HCT116 (cell line): ENCODE measurements at regions not wholly inside any gene's neighbourhood (a gene's known extent, or its start where the extent isn't known, plus 50 kb on each side); places are given as distances from the start of the nearest gene placed in this dataset.

Experiments used
- ATAC-seq: fragments of 200-7000 bp; cut with Tn5 transposase; 2 replicates; pipeline ENCODE4 v1.9.1; 2020; ENCODE audit warnings: mild to moderate bottlenecking, moderate library complexity
- BruUV-seq: library from RNA; stranded (reverse); fragments of 400-500 nt; replicated peaks from 2 replicates; lab custom pipeline; 2021; lab: Mats Ljungman, UMichigan
- CTCF ChIA-PET: fragments of 300-600 bp; sonication (Branson Sonifier 250); formaldehyde crosslinking; loops from one replicate; lab custom pipeline; 2021; ENCODE audit warnings: antibody characterized with exemption; lab: Charles Lee
- POLR2A ChIA-PET: fragments of 300-600, 350-600 bp; sonication (Branson Sonifier 250); formaldehyde crosslinking; loops from one replicate; lab custom pipeline; 2021; ENCODE audit warnings: antibody characterized with exemption; lab: Charles Lee
- RAD21 ChIA-PET, 2 experiments: fragments of 300-600 bp; sonication (Branson Sonifier 250); formaldehyde crosslinking; loops; one replicate each; lab custom pipeline; 2023; ENCODE audit warnings: low total read pairs in 2 of 2; ENCODE audit not compliant: uncharacterized antibody in 2 of 2, unreplicated experiment in 2 of 2, low non-redundant PET in 1 of 2; lab: Charles Lee
- DNase-seq: peaks from one replicate; pipeline ENCODE4 v3.0.0-alpha.2; 2010; ENCODE audit warnings: low read depth, low spot score
- H2AFZ ChIP-seq: fragments of 200-600 bp; shearing (Covaris generic), sonication (generic); 2 replicates; pipeline ENCODE4 v1.6.1; 2017; ENCODE audit warnings: low read depth, mixed run types, mixed read lengths, antibody characterized with exemption, low read length; ENCODE audit not compliant: poor library complexity, severe bottlenecking
- H3K27ac ChIP-seq: 2 replicates; pipeline ENCODE4 v1.5.1; 2012; ENCODE audit warnings: low read depth, low read length
- H3K27me3 ChIP-seq: fragments of 200-600 bp; sonication (generic); 2 replicates; pipeline ENCODE4 v1.6.1; 2016; ENCODE audit warnings: mixed run types, low read length, mixed read lengths; ENCODE audit not compliant: insufficient read depth
- H3K36me3 ChIP-seq, 2 experiments: fragments of 200-500 bp in 1 of 2; fragments of 200-600 bp in 1 of 2; sonication (Bioruptor generic) in 1 of 2; sonication (generic) in 1 of 2; 2 replicates each; pipeline versions ENCODE4 v1.5.1 to v1.6.1; 2014 to 2016; ENCODE audit warnings: low read length in 2 of 2, inconsistent platforms in 1 of 2, mixed read lengths in 1 of 2, mixed run types in 1 of 2; ENCODE audit not compliant: insufficient read depth in 2 of 2, control insufficient read depth in 1 of 2
- H3K4me1 ChIP-seq, 2 experiments: fragments of 200-600 bp in 1 of 2; sonication (generic) in 1 of 2; 2 replicates each; pipeline versions ENCODE4 v1.5.1 to v1.6.1; 2012 to 2017; ENCODE audit warnings: low read length in 2 of 2, inconsistent platforms in 1 of 2, mild to moderate bottlenecking in 1 of 2, mixed read lengths in 1 of 2, mixed run types in 1 of 2, moderate library complexity in 1 of 2; ENCODE audit not compliant: insufficient read depth in 2 of 2, control insufficient read depth in 1 of 2
- H3K4me2 ChIP-seq: fragments of 200-600 bp; sonication (generic); 2 replicates; pipeline ENCODE4 v1.6.1; 2017; ENCODE audit warnings: mixed run types, low read length, mixed read lengths
- H3K4me3 ChIP-seq, 2 experiments: fragments of 200-600 bp in 1 of 2; sonication (generic) in 1 of 2; replicated peaks in 1 of 2; 2 replicates each; pipeline ENCODE4 v1.5.1; 2011 to 2016; ENCODE audit warnings: low read length in 2 of 2, control low read depth in 1 of 2, low read depth in 1 of 2, mild to moderate bottlenecking in 1 of 2, mixed read lengths in 1 of 2, mixed run types in 1 of 2
- H3K79me2 ChIP-seq: fragments of 200-600 bp; sonication (generic); 2 replicates; pipeline ENCODE4 v1.6.1; 2017; ENCODE audit warnings: mild to moderate bottlenecking, mixed run types, low read length, moderate library complexity, mixed read lengths; ENCODE audit not compliant: insufficient read depth
- H3K9ac ChIP-seq: fragments of 200-600 bp; sonication (generic); 2 replicates; pipeline ENCODE4 v1.6.1; 2016; ENCODE audit warnings: low read length, mixed read lengths
- H3K9me2 ChIP-seq: fragments of 200-600 bp; sonication (generic), shearing (Covaris generic); 2 replicates; pipeline ENCODE4 v1.6.1; 2017; ENCODE audit warnings: mixed run types, mild to moderate bottlenecking, moderate library complexity; ENCODE audit not compliant: insufficient read depth
- H3K9me3 ChIP-seq, 2 experiments: fragments of 200-500 bp in 1 of 2; fragments of 200-600 bp in 1 of 2; sonication (Bioruptor generic) in 1 of 2; sonication (generic) in 1 of 2; 2 replicates each; pipeline ENCODE4 v1.6.1; 2014 to 2017; ENCODE audit warnings: low read length in 2 of 2, mixed read lengths in 2 of 2, inconsistent platforms in 1 of 2, low read depth in 1 of 2, mild to moderate bottlenecking in 1 of 2, mixed run types in 1 of 2, moderate library complexity in 1 of 2; ENCODE audit not compliant: control insufficient read depth in 1 of 2, insufficient read depth in 1 of 2
- H4K20me1 ChIP-seq: fragments of 200-600 bp; sonication (generic), shearing (Covaris generic); 2 replicates; pipeline ENCODE4 v1.6.1; 2017; ENCODE audit warnings: mixed run types, mild to moderate bottlenecking, moderate library complexity; ENCODE audit not compliant: insufficient read depth
- CBX3 ChIP-seq: IDR thresholded peaks from 2 replicates; pipeline ENCODE4 v1.6.1; 2012; ENCODE audit warnings: low read depth
- ELF1 ChIP-seq: IDR thresholded peaks from 2 replicates; pipeline ENCODE4 v1.6.1; 2012; ENCODE audit warnings: low read depth, borderline replicate concordance
- EZH2 ChIP-seq: fragments of 200-600 bp; sonication (generic); IDR thresholded peaks from 2 replicates; pipeline ENCODE4 v1.6.1; 2017; ENCODE audit warnings: antibody characterized with exemption, mixed run types
- FOSL1 ChIP-seq: IDR thresholded peaks from 2 replicates; pipeline ENCODE4 v1.6.1; 2012; ENCODE audit warnings: low read depth
- JUND ChIP-seq: IDR thresholded peaks from 2 replicates; pipeline ENCODE4 v1.6.1; 2012
- POLR2AphosphoS5 ChIP-seq: IDR thresholded peaks from 2 replicates; pipeline ENCODE4 v1.6.1; 2011; ENCODE audit warnings: mild to moderate bottlenecking, low read depth, low read length, moderate library complexity
- SIN3A ChIP-seq: IDR thresholded peaks from 2 replicates; pipeline ENCODE4 v1.6.1; 2012; ENCODE audit warnings: low read depth
- TCF7L2 ChIP-seq: IDR thresholded peaks from 2 replicates; pipeline ENCODE4 v1.7.0; 2011; ENCODE audit warnings: borderline replicate concordance, inconsistent platforms; ENCODE audit not compliant: insufficient read depth, insufficient read length; ENCODE audit errors: extremely low read depth
- YY1 ChIP-seq: IDR thresholded peaks from 2 replicates; pipeline ENCODE4 v1.6.1; 2011; ENCODE audit warnings: low read length, low read depth, moderate library complexity, mild to moderate bottlenecking; ENCODE audit not compliant: insufficient replicate concordance; ENCODE audit errors: extremely low read depth
- ZNF274 ChIP-seq: fragments of 200-500 bp; sonication (Bioruptor generic); IDR thresholded peaks from 2 replicates; pipeline ENCODE4 v1.6.1; 2014; ENCODE audit warnings: mild to moderate bottlenecking, low read depth, low read length, inconsistent platforms
- intact Hi-C: fragments of 100-400 bp; cut with micrococcal nuclease; formaldehyde crosslinking; loops from 2 replicates; pipeline ENCODE4 v1.10.0; 2022
- TF ChIP-seq, protein P1 (sequence below): IDR thresholded peaks from 2 replicates; pipeline ENCODE4 v1.6.1; 2011; ENCODE audit warnings: mild to moderate bottlenecking, low read length, moderate library complexity; ENCODE audit not compliant: insufficient replicate concordance; ENCODE audit errors: extremely low read depth
- TF ChIP-seq, protein P2 (sequence below), 3 experiments: fragments of 200-600 bp in 1 of 3; sonication (generic) in 1 of 3; IDR thresholded peaks in 2 of 3; conservative IDR thresholded peaks in 1 of 3; 2 replicates each; pipeline ENCODE4 v1.5.1; 2012 to 2017; ENCODE audit warnings: low read depth in 2 of 3, low read length in 2 of 3, antibody characterized with exemption in 1 of 3, borderline replicate concordance in 1 of 3, control low read depth in 1 of 3, mild to moderate bottlenecking in 1 of 3, mixed read lengths in 1 of 3, mixed run types in 1 of 3, moderate library complexity in 1 of 3; ENCODE audit not compliant: insufficient read depth in 1 of 3
- TF ChIP-seq, protein P3 (sequence below): IDR thresholded peaks from 2 replicates; pipeline ENCODE4 v1.6.1; 2012
- TF ChIP-seq, protein P4 (sequence below): IDR thresholded peaks from 2 replicates; pipeline ENCODE4 v1.6.1; 2012; ENCODE audit warnings: low read depth

DNA sequence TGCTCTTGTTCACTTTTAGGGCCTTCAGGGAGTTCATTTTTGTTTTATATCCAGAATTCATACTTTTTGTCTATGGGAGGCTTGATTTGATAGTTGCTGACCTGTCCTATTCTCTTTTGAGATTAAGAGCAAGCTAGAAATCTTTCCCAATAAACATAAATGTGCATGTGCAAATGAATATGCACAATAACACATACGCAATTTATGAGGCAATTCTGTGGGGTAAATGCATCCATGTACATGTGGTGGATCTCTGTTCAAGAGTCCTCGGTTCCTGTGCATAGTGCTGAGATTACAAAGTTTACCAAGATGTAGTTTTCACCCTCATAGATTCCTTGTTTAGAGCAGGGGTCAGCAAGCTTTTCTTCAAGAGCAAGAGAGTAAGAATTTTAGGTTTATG lies 640.7 kb downstream of the EDEM1 start:
- ATAC-seq: no peak
- POLR2A ChIA-PET: no interaction called here
- no peaks in the 10 kb centered on the region for H3K36me3 ChIP-seq
- RAD21 ChIA-PET: no interaction called here
- no peak overlapping the region for H2AFZ ChIP-seq
- CTCF ChIA-PET: no interaction called here
- H3K27ac ChIP-seq: no peak overlapping the region
- H3K4me3 ChIP-seq: no peak overlapping the region
- no peaks in the 10 kb centered on the region for H3K9me3 ChIP-seq
- intact Hi-C loops: no loop called here
- H3K9ac ChIP-seq: no peak overlapping the region
- no peaks in the 10 kb centered on the region for H4K20me1 ChIP-seq
- H3K27me3 ChIP-seq: no peaks in the 10 kb centered on the region
- no peak for DNase-seq
- no peaks in the 10 kb centered on the region for H3K79me2 ChIP-seq
- no peak for TF ChIP-seq FOSL1
- TF ChIP-seq, protein P1, sequence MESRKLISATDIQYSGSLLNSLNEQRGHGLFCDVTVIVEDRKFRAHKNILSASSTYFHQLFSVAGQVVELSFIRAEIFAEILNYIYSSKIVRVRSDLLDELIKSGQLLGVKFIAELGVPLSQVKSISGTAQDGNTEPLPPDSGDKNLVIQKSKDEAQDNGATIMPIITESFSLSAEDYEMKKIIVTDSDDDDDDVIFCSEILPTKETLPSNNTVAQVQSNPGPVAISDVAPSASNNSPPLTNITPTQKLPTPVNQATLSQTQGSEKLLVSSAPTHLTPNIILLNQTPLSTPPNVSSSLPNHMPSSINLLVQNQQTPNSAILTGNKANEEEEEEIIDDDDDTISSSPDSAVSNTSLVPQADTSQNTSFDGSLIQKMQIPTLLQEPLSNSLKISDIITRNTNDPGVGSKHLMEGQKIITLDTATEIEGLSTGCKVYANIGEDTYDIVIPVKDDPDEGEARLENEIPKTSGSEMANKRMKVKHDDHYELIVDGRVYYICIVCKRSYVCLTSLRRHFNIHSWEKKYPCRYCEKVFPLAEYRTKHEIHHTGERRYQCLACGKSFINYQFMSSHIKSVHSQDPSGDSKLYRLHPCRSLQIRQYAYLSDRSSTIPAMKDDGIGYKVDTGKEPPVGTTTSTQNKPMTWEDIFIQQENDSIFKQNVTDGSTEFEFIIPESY: no peak
- no peak for TF ChIP-seq TCF7L2
- no peak for TF ChIP-seq JUND
- no peak for TF ChIP-seq CBX3
- no peak for TF ChIP-seq ELF1
- no peak for TF ChIP-seq POLR2AphosphoS5
- TF ChIP-seq YY1: no peak
- TF ChIP-seq, all 23 proteins: peak for 0
- Histone ChIP-seq H3K4me2 (no peak overlapping the region), H3K9me2 (no peaks in the 10 kb centered on the region), H3K4me1 (no peaks in the 10 kb centered on the region)
- no TSS peak for BruUV-seq

DNA sequence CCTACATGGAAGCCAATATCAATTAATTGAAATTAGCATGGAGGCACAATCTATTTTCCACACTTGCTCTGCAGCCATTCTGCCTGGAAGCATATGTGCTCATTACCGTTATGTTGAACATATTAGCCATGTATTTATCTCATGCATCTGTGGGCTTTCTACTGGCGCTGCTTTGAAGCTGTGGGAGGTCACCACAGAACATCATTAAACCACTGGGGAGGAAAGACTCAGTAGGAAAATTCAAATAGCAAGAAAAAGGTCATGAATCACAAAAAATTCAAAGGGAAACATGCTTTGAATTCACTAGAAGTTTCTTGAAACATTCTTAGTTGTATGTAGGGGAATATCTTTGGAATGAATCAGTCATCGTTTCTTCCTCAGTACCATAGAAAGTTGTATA lies 652.5 kb downstream of the EDEM1 start:
- no peak for ATAC-seq
- no peak overlapping the region for H3K9ac ChIP-seq
- no peaks in the 10 kb centered on the region for H3K79me2 ChIP-seq
- RAD21 ChIA-PET: no interaction called here
- no peak overlapping the region for H3K4me2 ChIP-seq
- no peak for DNase-seq
- CTCF ChIA-PET: no interaction called here
- H3K36me3 ChIP-seq: no peaks in the 10 kb centered on the region
- POLR2A ChIA-PET: no interaction called here
- no peak overlapping the region for H2AFZ ChIP-seq
- no peaks in the 10 kb centered on the region for H4K20me1 ChIP-seq
- intact Hi-C loops: no loop called here
- no TSS peak for BruUV-seq
- no peak overlapping the region for H3K4me3 ChIP-seq
- H3K27me3 ChIP-seq: no peaks in the 10 kb centered on the region
- no peaks in the 10 kb centered on the region for H3K9me2 ChIP-seq
- H3K4me1 ChIP-seq: no peaks in the 10 kb centered on the region
- no peaks in the 10 kb centered on the region for H3K9me3 ChIP-seq
- no peak overlapping the region for H3K27ac ChIP-seq
- TF ChIP-seq, protein P2, sequence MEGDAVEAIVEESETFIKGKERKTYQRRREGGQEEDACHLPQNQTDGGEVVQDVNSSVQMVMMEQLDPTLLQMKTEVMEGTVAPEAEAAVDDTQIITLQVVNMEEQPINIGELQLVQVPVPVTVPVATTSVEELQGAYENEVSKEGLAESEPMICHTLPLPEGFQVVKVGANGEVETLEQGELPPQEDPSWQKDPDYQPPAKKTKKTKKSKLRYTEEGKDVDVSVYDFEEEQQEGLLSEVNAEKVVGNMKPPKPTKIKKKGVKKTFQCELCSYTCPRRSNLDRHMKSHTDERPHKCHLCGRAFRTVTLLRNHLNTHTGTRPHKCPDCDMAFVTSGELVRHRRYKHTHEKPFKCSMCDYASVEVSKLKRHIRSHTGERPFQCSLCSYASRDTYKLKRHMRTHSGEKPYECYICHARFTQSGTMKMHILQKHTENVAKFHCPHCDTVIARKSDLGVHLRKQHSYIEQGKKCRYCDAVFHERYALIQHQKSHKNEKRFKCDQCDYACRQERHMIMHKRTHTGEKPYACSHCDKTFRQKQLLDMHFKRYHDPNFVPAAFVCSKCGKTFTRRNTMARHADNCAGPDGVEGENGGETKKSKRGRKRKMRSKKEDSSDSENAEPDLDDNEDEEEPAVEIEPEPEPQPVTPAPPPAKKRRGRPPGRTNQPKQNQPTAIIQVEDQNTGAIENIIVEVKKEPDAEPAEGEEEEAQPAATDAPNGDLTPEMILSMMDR (IDR thresholded peaks at IDR 0.05 in 2 of 3, conservative IDR thresholded peaks at IDR 0.05 in 1 of 3; ENCODE audit: borderline replicate concordance in 1 of 3, insufficient read depth in 1 of 3, low read depth in 2 of 3, low read length in 2 of 3): no peak
- TF ChIP-seq EZH2 (no peak), SIN3A (no peak), ZNF274 (no peak)
- TF ChIP-seq, protein P3, sequence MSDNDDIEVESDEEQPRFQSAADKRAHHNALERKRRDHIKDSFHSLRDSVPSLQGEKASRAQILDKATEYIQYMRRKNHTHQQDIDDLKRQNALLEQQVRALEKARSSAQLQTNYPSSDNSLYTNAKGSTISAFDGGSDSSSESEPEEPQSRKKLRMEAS: no peak
- TF ChIP-seq, protein P4, sequence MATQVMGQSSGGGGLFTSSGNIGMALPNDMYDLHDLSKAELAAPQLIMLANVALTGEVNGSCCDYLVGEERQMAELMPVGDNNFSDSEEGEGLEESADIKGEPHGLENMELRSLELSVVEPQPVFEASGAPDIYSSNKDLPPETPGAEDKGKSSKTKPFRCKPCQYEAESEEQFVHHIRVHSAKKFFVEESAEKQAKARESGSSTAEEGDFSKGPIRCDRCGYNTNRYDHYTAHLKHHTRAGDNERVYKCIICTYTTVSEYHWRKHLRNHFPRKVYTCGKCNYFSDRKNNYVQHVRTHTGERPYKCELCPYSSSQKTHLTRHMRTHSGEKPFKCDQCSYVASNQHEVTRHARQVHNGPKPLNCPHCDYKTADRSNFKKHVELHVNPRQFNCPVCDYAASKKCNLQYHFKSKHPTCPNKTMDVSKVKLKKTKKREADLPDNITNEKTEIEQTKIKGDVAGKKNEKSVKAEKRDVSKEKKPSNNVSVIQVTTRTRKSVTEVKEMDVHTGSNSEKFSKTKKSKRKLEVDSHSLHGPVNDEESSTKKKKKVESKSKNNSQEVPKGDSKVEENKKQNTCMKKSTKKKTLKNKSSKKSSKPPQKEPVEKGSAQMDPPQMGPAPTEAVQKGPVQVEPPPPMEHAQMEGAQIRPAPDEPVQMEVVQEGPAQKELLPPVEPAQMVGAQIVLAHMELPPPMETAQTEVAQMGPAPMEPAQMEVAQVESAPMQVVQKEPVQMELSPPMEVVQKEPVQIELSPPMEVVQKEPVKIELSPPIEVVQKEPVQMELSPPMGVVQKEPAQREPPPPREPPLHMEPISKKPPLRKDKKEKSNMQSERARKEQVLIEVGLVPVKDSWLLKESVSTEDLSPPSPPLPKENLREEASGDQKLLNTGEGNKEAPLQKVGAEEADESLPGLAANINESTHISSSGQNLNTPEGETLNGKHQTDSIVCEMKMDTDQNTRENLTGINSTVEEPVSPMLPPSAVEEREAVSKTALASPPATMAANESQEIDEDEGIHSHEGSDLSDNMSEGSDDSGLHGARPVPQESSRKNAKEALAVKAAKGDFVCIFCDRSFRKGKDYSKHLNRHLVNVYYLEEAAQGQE: no peak
